GM12874 (cell line): ENCODE measurements at regions not wholly inside any gene's neighbourhood (a gene's known extent, or its start where the extent isn't known, plus 50 kb on each side); places are given as distances from the start of the nearest gene placed in this dataset.

ENCODE experiments used
- TF ChIP-seq, protein P1 (sequence below): IDR thresholded peaks from 2 replicates; pipeline ENCODE4 v1.5.1; 2011; ENCODE audit warnings: low read depth, mild to moderate bottlenecking, control low read depth, low read length, moderate library complexity; ENCODE audit not compliant: insufficient read depth

GRCh38 chr17:14950216-14950615 lies 314.9 kb downstream of the PMP22 start:
- TF ChIP-seq, protein P1, sequence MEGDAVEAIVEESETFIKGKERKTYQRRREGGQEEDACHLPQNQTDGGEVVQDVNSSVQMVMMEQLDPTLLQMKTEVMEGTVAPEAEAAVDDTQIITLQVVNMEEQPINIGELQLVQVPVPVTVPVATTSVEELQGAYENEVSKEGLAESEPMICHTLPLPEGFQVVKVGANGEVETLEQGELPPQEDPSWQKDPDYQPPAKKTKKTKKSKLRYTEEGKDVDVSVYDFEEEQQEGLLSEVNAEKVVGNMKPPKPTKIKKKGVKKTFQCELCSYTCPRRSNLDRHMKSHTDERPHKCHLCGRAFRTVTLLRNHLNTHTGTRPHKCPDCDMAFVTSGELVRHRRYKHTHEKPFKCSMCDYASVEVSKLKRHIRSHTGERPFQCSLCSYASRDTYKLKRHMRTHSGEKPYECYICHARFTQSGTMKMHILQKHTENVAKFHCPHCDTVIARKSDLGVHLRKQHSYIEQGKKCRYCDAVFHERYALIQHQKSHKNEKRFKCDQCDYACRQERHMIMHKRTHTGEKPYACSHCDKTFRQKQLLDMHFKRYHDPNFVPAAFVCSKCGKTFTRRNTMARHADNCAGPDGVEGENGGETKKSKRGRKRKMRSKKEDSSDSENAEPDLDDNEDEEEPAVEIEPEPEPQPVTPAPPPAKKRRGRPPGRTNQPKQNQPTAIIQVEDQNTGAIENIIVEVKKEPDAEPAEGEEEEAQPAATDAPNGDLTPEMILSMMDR, result no peak

- TF ChIP-seq, protein P1, result no peak
Observed at GRCh38 chr17:14947671-14948070, 317.5 kb downstream of the PMP22 start.

- TF ChIP-seq, protein P1, result no peak
Observed at GRCh38 chr17:14946481-14946880, 318.6 kb downstream of the PMP22 start.

DNA sequence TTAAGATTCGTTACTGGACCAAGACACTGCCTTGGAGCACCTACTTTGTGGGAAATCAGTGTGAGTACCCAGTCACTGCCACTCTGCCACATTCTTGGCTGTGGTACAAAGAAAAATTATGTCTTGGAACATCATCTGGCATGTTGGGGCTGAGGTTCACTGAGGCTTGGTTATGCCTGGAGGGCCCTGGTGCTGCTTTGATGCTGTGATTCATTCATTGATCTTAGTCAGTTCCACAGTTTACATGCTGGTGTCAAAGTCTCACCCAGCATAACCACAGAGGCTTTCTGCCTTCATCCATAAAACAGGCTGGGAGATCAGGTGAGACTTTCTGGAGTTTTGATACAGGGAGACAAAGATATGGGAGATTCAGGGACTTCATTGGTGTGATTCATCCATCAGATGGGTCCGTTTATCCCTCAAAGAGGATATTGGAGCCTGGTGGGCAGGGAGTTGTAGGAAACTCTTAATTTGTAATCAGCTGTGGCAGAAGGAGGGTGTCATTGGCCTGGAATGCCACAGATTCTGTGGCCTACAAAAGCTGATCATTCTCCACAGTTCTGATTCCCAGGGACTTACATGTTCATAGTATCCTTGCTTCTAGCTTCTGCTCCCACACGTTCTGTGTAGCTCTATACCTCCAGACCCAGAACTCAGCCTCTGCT lies 322.5 kb downstream of the PMP22 start:
- TF ChIP-seq, protein P1, result no peak

- TF ChIP-seq, protein P1, result no peak
Observed at GRCh38 chr17:14940938-14941265, 324.2 kb downstream of the PMP22 start.

DNA sequence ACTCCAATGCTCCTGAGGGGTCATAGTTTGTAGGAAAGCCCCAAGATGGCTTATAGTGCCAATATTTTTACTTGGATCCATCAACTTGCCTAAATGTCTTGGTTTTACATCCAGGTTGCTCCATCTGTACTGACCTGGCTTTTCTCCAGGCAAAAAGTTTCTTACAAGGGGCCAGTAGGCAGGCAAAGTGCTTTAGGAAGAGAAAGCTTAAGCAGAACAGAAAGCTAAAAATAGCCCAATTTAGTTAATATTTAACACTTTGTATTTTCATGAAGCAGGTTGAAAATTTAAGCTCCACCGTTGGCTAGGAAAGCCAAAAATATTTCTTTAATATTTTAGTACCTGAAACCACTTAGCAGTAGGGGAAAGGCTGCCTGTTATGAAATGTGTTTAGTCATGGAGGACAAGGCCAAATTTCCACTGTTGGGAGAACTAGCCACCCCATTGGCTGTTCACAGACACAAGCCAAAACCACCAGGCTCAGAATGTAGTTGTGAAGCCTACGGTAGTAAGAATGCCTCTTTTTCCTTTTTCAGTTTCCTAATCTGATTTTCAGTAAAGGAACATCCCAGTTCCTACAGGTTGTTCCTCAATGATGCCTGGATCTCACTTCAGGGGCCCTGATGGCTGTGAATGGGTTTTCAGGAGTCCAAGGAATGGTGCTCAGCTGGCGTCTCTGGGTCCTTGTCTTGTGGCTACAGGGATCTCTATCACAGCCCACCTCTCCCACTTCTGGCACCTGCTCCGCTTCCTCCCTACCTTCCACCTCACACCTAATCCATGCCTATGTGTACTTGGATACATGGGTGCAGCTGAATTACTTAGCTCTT lies 324.8 kb downstream of the PMP22 start:
- TF ChIP-seq, protein P1, result no peak

- TF ChIP-seq, protein P1, result no peak
Observed at GRCh38 chr17:14935845-14936485, 329.2 kb downstream of the PMP22 start.
